Activated T-helper 1 cell treated with anti-CD3 and anti-CD28 coated beads, Interleukin-12 subunit alpha, Interleukin-12 subunit beta, Interleukin-2, Interleukin-4 antibody, amounts not matched to agents 30 ng/mL and 10 ng/mL and 1 ng/mL, durations not matched to agents 14 hours and 24 hours and 36 hours (primary cell): ENCODE measurements at regions not wholly inside any gene's neighbourhood (a gene's known extent, or its start where the extent isn't known, plus 50 kb on each side); places are given as distances from the start of the nearest gene placed in this dataset.

ENCODE experiments used
- DNase-seq: peaks from one replicate; pipeline ENCODE4 v3.0.0; 2021; ENCODE audit warnings: low spot score
- H3K27ac Mint-ChIP-seq: one replicate; pipeline ENCODE4 v1.8.0; 2021; ENCODE audit warnings: mild to moderate bottlenecking, mixed read lengths
- H3K27me3 Mint-ChIP-seq: one replicate; pipeline ENCODE4 v1.8.0; 2022; ENCODE audit warnings: mild to moderate bottlenecking, moderate library complexity, mixed read lengths; ENCODE audit not compliant: insufficient read depth
- H3K36me3 Mint-ChIP-seq: one replicate; pipeline ENCODE4 v1.8.0; 2021; ENCODE audit warnings: low read depth, mixed read lengths
- H3K4me1 Mint-ChIP-seq: one replicate; pipeline ENCODE4 v1.8.0; 2021; ENCODE audit warnings: low read depth, mixed read lengths
- H3K4me3 Mint-ChIP-seq: one replicate; pipeline ENCODE4 v1.8.0; 2021; ENCODE audit warnings: mild to moderate bottlenecking, moderate library complexity, mixed read lengths
- H3K9me3 Mint-ChIP-seq: one replicate; pipeline ENCODE4 v1.8.0; 2021; ENCODE audit warnings: mixed read lengths
- intact Hi-C: fragments of 100-400 bp; cut with micrococcal nuclease; formaldehyde crosslinking; loops from one replicate; pipeline ENCODE4 v1.15.1; 2024

DNA sequence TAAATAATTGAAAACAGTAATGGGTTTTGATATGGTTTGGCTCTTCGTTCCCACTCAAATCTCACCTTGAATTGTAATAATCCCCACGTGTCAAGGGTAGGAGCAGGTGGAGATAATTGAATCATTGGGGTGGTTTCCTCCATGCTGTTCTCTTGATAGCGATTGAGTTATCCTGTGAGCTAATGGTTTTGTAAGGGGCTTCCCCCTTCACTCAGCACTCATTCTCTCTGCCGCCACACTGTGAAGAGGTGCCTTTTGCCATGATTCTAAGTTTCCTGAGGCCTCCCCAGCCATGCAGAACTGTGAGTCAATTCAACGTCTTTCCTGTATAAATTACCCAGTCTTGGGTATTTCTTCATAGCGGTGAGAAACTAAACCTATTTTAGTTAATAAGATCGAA, 551.7 kb upstream of the POT1 start:
- no peak for DNase-seq
- Mint-ChIP-seq H3K36me3 (no peaks in the 10 kb centered on the region), H3K4me3 (no peak overlapping the region), H3K4me1 (no peaks in the 10 kb centered on the region), H3K27me3 (no peaks in the 10 kb centered on the region), H3K27ac (no peak overlapping the region), H3K9me3 (peaks cover 3% of the 10 kb centered on the region)
- intact Hi-C loops, result no loop called here

- DNase-seq, result no peak
- H3K9me3 Mint-ChIP-seq, result peaks cover 3% of the 10 kb centered on the region
- no peaks in the 10 kb centered on the region for H3K36me3 Mint-ChIP-seq
- H3K4me3 Mint-ChIP-seq, result no peak overlapping the region
- intact Hi-C loops, result no loop called here
- H3K27me3 Mint-ChIP-seq, result no peaks in the 10 kb centered on the region
- no peak overlapping the region for H3K27ac Mint-ChIP-seq
- H3K4me1 Mint-ChIP-seq, result no peaks in the 10 kb centered on the region
Observed at GRCh38 chr7:125480762-125481161, 551.1 kb upstream of the POT1 start.

DNA sequence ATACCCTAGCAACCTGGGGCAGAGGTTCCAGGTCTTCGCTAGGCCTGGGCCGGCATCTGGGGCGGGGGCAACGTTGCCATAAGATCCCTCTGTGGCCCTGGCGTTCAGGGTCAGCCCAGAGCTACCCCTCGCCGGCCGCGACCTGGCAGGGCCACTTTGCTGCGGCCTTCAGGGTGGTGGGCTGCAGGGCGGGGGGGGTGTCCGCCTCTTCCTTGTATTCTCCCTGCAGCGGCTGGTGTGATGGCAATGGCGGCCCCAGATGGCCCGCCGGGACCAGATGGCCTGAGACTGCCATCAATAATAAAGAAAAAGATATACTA, 539.2 kb upstream of the POT1 start:
- no peaks in the 10 kb centered on the region for H3K9me3 Mint-ChIP-seq
- H3K36me3 Mint-ChIP-seq, result no peaks in the 10 kb centered on the region
- no peak for DNase-seq
- H3K4me1 Mint-ChIP-seq, result no peaks in the 10 kb centered on the region
- H3K27me3 Mint-ChIP-seq, result no peaks in the 10 kb centered on the region
- intact Hi-C loops, result no loop called here
- H3K4me3 Mint-ChIP-seq, result no peak overlapping the region
- H3K27ac Mint-ChIP-seq, result no peak overlapping the region

GRCh38 chr7:125467996-125468854, 538.6 kb upstream of the POT1 start:
- no peaks in the 10 kb centered on the region for H3K9me3 Mint-ChIP-seq
- no peak overlapping the region for H3K27ac Mint-ChIP-seq
- no peaks in the 10 kb centered on the region for H3K4me1 Mint-ChIP-seq
- H3K27me3 Mint-ChIP-seq, result no peaks in the 10 kb centered on the region
- intact Hi-C loops, result no loop called here
- H3K4me3 Mint-ChIP-seq, result no peak overlapping the region
- no peaks in the 10 kb centered on the region for H3K36me3 Mint-ChIP-seq
- DNase-seq, result no peak

DNA sequence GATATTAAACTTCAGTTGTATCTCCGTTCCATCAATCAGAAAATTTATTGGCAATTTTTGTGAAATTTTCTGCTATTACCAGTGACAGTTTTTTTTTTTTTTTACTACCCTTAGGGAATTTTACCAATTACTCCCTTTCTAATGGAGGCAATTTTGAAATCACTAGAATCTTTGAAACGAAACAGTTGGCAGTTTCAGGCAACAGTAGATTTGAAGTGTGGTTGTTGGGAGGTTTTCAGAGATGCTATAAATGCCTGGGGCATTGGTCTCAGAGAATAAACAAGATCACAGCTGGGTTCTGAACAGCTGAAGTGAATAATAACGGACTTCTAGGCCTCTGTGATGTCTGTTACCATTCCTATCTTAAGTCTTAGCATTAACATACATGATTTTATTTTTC, 535.9 kb upstream of the POT1 start:
- H3K36me3 Mint-ChIP-seq, result no peaks in the 10 kb centered on the region
- intact Hi-C loops, result no loop called here
- H3K9me3 Mint-ChIP-seq, result no peaks in the 10 kb centered on the region
- DNase-seq, result no peak
- no peaks in the 10 kb centered on the region for H3K27me3 Mint-ChIP-seq
- no peaks in the 10 kb centered on the region for H3K4me1 Mint-ChIP-seq
- no peak overlapping the region for H3K27ac Mint-ChIP-seq
- no peak overlapping the region for H3K4me3 Mint-ChIP-seq

DNA sequence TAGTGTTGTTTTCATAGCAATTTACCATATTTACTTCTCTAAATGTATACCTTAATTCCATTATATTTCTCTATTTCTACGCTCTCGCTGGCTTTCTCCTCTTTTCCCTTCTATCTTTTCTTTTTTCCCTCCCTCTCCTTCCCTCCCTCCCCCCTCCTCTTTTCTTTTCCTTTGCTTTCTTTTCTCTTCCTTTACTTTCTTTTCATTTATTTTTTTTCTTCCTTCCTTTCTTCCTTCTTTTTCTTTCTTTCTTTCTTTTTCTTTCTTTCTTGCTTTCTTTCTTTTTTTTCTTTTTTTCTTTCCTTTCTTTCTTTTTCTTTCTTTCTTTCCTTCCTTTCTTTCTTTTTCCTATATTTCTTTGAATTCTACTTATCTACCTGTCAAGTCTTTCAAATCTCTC, 533.0 kb upstream of the POT1 start:
- H3K4me1 Mint-ChIP-seq, result no peaks in the 10 kb centered on the region
- no peak overlapping the region for H3K4me3 Mint-ChIP-seq
- no peak overlapping the region for H3K27ac Mint-ChIP-seq
- intact Hi-C loops, result no loop called here
- H3K27me3 Mint-ChIP-seq, result no peaks in the 10 kb centered on the region
- DNase-seq, result no peak
- H3K36me3 Mint-ChIP-seq, result no peaks in the 10 kb centered on the region
- H3K9me3 Mint-ChIP-seq, result peaks cover 10% of the 10 kb centered on the region

- DNase-seq, result no peak
- no peak overlapping the region for H3K4me3 Mint-ChIP-seq
- intact Hi-C loops, result no loop called here
- no peaks in the 10 kb centered on the region for H3K4me1 Mint-ChIP-seq
- H3K9me3 Mint-ChIP-seq, result peaks cover 25% of the 10 kb centered on the region
- H3K27ac Mint-ChIP-seq, result no peak overlapping the region
- H3K36me3 Mint-ChIP-seq, result no peaks in the 10 kb centered on the region
- no peaks in the 10 kb centered on the region for H3K27me3 Mint-ChIP-seq
Observed at GRCh38 chr7:125459038-125459437, 529.4 kb upstream of the POT1 start.

DNA sequence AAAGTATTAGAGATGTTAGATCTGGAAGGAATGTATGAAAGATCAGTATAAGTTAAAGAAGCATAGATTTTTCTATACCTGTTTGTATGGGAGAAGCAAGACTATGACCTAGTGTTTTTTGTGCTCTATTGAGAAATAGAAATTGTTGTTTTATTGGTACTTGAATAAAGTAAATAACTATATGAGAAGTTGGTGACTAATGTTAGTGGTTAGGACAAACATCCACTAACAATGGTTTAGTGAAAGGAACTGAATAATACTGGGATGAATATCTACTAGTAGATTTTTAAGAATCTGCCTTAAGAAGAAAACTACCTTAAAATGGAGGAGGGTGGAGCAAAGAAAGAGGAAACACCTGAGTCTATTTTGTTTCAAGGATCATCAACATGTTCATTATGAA, 521.1 kb upstream of the POT1 start:
- peaks cover 21% of the 10 kb centered on the region for H3K9me3 Mint-ChIP-seq
- H3K4me3 Mint-ChIP-seq, result no peak overlapping the region
- intact Hi-C loops, result no loop called here
- H3K27me3 Mint-ChIP-seq, result no peaks in the 10 kb centered on the region
- H3K27ac Mint-ChIP-seq, result no peak overlapping the region
- no peaks in the 10 kb centered on the region for H3K4me1 Mint-ChIP-seq
- DNase-seq, result no peak
- no peaks in the 10 kb centered on the region for H3K36me3 Mint-ChIP-seq

GRCh38 chr7:125445836-125446235, 516.2 kb upstream of the POT1 start:
- H3K4me3 Mint-ChIP-seq, result no peak overlapping the region
- intact Hi-C loops, result no loop called here
- H3K36me3 Mint-ChIP-seq, result no peaks in the 10 kb centered on the region
- H3K4me1 Mint-ChIP-seq, result no peaks in the 10 kb centered on the region
- no peaks in the 10 kb centered on the region for H3K27me3 Mint-ChIP-seq
- H3K9me3 Mint-ChIP-seq, result peaks cover 7% of the 10 kb centered on the region
- DNase-seq, result no peak
- H3K27ac Mint-ChIP-seq, result no peak overlapping the region

GRCh38 chr7:125444864-125445263, 515.2 kb upstream of the POT1 start:
- Mint-ChIP-seq H3K27ac (no peak overlapping the region), H3K4me1 (no peaks in the 10 kb centered on the region), H3K27me3 (no peaks in the 10 kb centered on the region), H3K4me3 (no peak overlapping the region), H3K9me3 (no peaks in the 10 kb centered on the region), H3K36me3 (no peaks in the 10 kb centered on the region)
- intact Hi-C loops, result no loop called here
- DNase-seq, result no peak

DNA sequence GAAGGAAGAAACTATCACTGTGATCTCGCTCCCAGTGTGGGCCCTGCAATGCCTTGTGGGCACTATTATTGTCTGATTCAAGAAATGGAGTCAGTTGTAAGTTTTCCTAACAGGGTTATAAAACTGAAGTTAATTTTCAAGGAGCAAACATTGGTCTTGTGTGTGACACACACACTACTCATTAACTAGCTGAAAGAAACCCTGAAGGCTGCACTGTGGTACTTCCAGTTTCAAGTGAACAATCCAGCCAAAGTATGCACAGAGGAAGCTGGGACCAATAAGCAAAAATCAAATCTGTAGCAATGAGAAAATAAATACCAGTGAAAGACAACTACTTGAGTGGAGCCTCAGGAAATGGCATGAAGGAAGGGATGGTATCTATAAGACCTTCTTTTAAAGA, 506.6 kb upstream of the POT1 start:
- peaks cover 5% of the 10 kb centered on the region for H3K9me3 Mint-ChIP-seq
- DNase-seq, result no peak
- H3K36me3 Mint-ChIP-seq, result no peaks in the 10 kb centered on the region
- no peaks in the 10 kb centered on the region for H3K4me1 Mint-ChIP-seq
- H3K27ac Mint-ChIP-seq, result no peak overlapping the region
- peaks cover 2% of the 10 kb centered on the region for H3K27me3 Mint-ChIP-seq
- intact Hi-C loops, result no loop called here
- H3K4me3 Mint-ChIP-seq, result no peak overlapping the region

DNA sequence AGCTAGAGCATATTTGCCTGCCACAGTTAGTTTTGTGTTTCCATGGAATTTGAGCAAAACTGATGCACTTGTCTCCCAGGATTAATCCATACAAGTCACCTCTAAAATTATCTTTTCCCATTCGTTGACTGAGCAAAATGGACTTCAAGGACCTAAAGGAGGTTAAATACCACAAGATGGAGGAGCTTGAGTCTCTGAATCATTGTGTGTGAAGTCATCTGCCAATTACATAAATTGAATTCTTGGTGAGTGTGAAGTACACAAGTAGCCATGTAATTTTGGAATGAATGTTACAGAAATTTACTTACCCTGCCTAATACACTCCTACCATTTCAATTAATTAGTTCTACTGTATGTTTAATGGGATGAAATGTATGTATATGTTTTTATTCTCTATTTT, 501.7 kb upstream of the POT1 start:
- H3K27ac Mint-ChIP-seq, result no peak overlapping the region
- peaks cover 12% of the 10 kb centered on the region for H3K9me3 Mint-ChIP-seq
- intact Hi-C loops, result no loop called here
- DNase-seq, result no peak
- no peak overlapping the region for H3K4me3 Mint-ChIP-seq
- H3K36me3 Mint-ChIP-seq, result peaks cover 2% of the 10 kb centered on the region
- H3K4me1 Mint-ChIP-seq, result peaks cover 6% of the 10 kb centered on the region
- peaks cover 2% of the 10 kb centered on the region for H3K27me3 Mint-ChIP-seq

GRCh38 chr7:125430013-125430412, 500.4 kb upstream of the POT1 start:
- no peak overlapping the region for H3K27ac Mint-ChIP-seq
- intact Hi-C loops, result no loop called here
- peaks cover 2% of the 10 kb centered on the region for H3K36me3 Mint-ChIP-seq
- H3K4me3 Mint-ChIP-seq, result no peak overlapping the region
- H3K4me1 Mint-ChIP-seq, result peaks cover 11% of the 10 kb centered on the region
- peaks cover 2% of the 10 kb centered on the region for H3K27me3 Mint-ChIP-seq
- H3K9me3 Mint-ChIP-seq, result peaks cover 12% of the 10 kb centered on the region
- no peak for DNase-seq

- Mint-ChIP-seq H3K36me3 (peaks cover 2% of the 10 kb centered on the region), H3K27me3 (no peaks in the 10 kb centered on the region), H3K27ac (no peak overlapping the region), H3K9me3 (peaks cover 19% of the 10 kb centered on the region), H3K4me3 (no peak overlapping the region), H3K4me1 (peaks cover 31% of the 10 kb centered on the region)
- intact Hi-C loops, result no loop called here
- no peak for DNase-seq
Observed at GRCh38 chr7:125427676-125428075, 498.1 kb upstream of the POT1 start.
